PFSK-1 (cell line): ENCODE measurements at regions not wholly inside any gene's neighbourhood (a gene's known extent, or its start where the extent isn't known, plus 50 kb on each side); places are given as distances from the start of the nearest gene placed in this dataset.

Experiments
- FOXP2 ChIP-seq: optimal IDR thresholded peaks from 2 replicates; pipeline ENCODE3; 2011; ENCODE audit warnings: borderline replicate concordance, control low read depth, inconsistent platforms; ENCODE audit not compliant: insufficient read depth; ENCODE audit errors: extremely low read length, extremely low read depth
- POLR2AphosphoS5 ChIP-seq: IDR thresholded peaks from 2 replicates; pipeline ENCODE4 v1.6.1; 2012; ENCODE audit warnings: low read depth, mild to moderate bottlenecking, control low read depth, low read length, moderate library complexity
- REST ChIP-seq, 2 experiments: IDR thresholded peaks; 2 replicates each; pipeline versions ENCODE4 v1.6.1 to v1.8.0; 2011 to 2012; ENCODE audit warnings: low read depth in 2 of 2, low read length in 2 of 2, control low read depth in 1 of 2, inconsistent platforms in 1 of 2, mild to moderate bottlenecking in 1 of 2, moderate library complexity in 1 of 2; ENCODE audit not compliant: insufficient read depth in 1 of 2
- SIN3A ChIP-seq: IDR thresholded peaks from 2 replicates; pipeline ENCODE4 v1.6.1; 2012; ENCODE audit warnings: mild to moderate bottlenecking, low read length, moderate library complexity, borderline replicate concordance; ENCODE audit not compliant: insufficient read depth
- TAF1 ChIP-seq: IDR thresholded peaks from 2 replicates; pipeline ENCODE4 v1.6.1; 2012; ENCODE audit warnings: low read length, control low read depth, borderline replicate concordance; ENCODE audit not compliant: insufficient read depth

DNA sequence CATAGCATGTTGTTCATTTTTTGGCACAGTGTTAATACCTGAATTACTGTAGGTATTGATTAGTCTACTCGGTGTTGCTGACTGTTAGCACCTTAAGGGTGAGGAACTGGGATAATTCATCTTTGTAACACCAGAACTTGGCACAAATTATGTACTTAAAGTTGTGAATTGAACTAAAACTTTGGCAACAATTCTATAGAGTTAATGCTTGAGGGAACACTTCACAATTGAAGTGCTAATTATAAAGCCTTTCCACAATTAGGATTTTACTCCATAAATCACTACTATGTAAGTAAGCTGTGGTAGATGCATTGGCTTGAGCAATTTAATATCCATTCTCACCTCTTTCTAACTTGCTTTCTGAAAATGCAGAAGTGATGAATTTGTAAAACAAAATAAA, 686.7 kb downstream of the PDHA2 start:
- TF ChIP-seq TAF1 (no peak), POLR2AphosphoS5 (no peak), FOXP2 (no peak), SIN3A (no peak), REST (IDR thresholded peaks at IDR 0.05; ENCODE audit: insufficient read depth in 1 of 2, low read depth in 2 of 2, low read length in 2 of 2) (no peak)

GRCh38 chr4:96531836-96532235, 691.9 kb downstream of the PDHA2 start:
- no peak for TF ChIP-seq POLR2AphosphoS5
- TF ChIP-seq FOXP2: no peak
- no peak for TF ChIP-seq REST (IDR thresholded peaks at IDR 0.05; ENCODE audit: insufficient read depth in 1 of 2, low read depth in 2 of 2, low read length in 2 of 2)
- no peak for TF ChIP-seq SIN3A
- TF ChIP-seq TAF1: no peak

DNA sequence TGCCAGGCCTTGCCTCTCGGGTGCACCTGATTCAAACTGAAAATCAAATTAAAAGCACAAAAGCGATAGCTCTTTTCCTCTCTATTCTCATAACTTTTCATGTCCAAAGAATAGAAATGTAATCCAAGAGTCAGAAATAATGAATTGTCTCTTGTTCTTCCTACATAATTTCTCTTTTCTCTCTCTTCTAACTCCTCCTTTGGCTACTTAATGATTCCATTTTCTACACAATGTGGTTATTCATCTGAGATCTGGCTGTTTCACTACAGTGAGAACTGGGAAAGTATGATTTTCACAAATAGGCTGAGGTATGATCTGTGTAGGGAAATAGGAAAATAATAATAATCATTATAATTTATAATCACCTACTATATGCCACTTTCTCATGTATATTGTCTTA, 703.5 kb downstream of the PDHA2 start:
- TF ChIP-seq SIN3A (no peak), REST (IDR thresholded peaks at IDR 0.05; ENCODE audit: insufficient read depth in 1 of 2, low read depth in 2 of 2, low read length in 2 of 2) (no peak), POLR2AphosphoS5 (no peak), FOXP2 (no peak), TAF1 (no peak)

GRCh38 chr4:96558466-96558865, 718.6 kb downstream of the PDHA2 start:
- TF ChIP-seq REST (IDR thresholded peaks at IDR 0.05; ENCODE audit: insufficient read depth in 1 of 2, low read depth in 2 of 2, low read length in 2 of 2): no peak
- no peak for TF ChIP-seq TAF1
- no peak for TF ChIP-seq FOXP2
- no peak for TF ChIP-seq SIN3A
- no peak for TF ChIP-seq POLR2AphosphoS5

GRCh38 chr4:96566755-96567154, 726.9 kb downstream of the PDHA2 start:
- no peak for TF ChIP-seq SIN3A
- no peak for TF ChIP-seq FOXP2
